HG03108 (cell line): ENCODE measurements at regions not wholly inside any gene's neighbourhood (a gene's known extent, or its start where the extent isn't known, plus 50 kb on each side); places are given as distances from the start of the nearest gene placed in this dataset.

Experiments used
- ATAC-seq: cut with Tn5 transposase; IDR thresholded peaks from one replicate; pipeline ENCODE4 v1.9.1; 2021; ENCODE audit warnings: moderate library complexity; ENCODE audit not compliant: unreplicated experiment

GRCh38 chr1:235027076-235027861 lies 101.4 kb downstream of the TOMM20 start:
- ATAC-seq = no peak

- no peak for ATAC-seq
These were observed 103.1 kb downstream of the TOMM20 start for GRCh38 chr1:235025422-235025984.

- no peak for ATAC-seq
These were observed 103.8 kb downstream of the TOMM20 start for GRCh38 chr1:235024711-235025421.

- ATAC-seq = no peak
These were observed 104.8 kb downstream of the TOMM20 start for GRCh38 chr1:235023711-235024439.

GRCh38 chr1:235022981-235023710 lies 105.5 kb downstream of the TOMM20 start:
- ATAC-seq = peak; percentile 54

- no peak for ATAC-seq
These were observed 106.2 kb downstream of the TOMM20 start for GRCh38 chr1:235022341-235022980.

GRCh38 chr1:235021815-235022214 lies 106.8 kb downstream of the TOMM20 start:
- ATAC-seq = no peak

- ATAC-seq = no peak
These were observed 107.3 kb downstream of the TOMM20 start for GRCh38 chr1:235021321-235021720.

GRCh38 chr1:235019961-235020360 lies 108.7 kb downstream of the TOMM20 start:
- ATAC-seq = no peak

- ATAC-seq = no peak
These were observed 109.2 kb downstream of the TOMM20 start for GRCh38 chr1:235019471-235019870.

GRCh38 chr1:235018720-235019444 lies 109.8 kb downstream of the TOMM20 start:
- no peak for ATAC-seq

GRCh38 chr1:235018161-235018560 lies 110.5 kb downstream of the TOMM20 start:
- ATAC-seq = no peak

- no peak for ATAC-seq
These were observed 110.9 kb downstream of the TOMM20 start for GRCh38 chr1:235017719-235018118.

GRCh38 chr1:235017191-235017590 lies 111.4 kb downstream of the TOMM20 start:
- no peak for ATAC-seq

GRCh38 chr1:235015291-235015985 lies 113.2 kb downstream of the TOMM20 start:
- ATAC-seq = peak; percentile 38

GRCh38 chr1:235014756-235015155 lies 113.9 kb downstream of the TOMM20 start:
- no peak for ATAC-seq

- ATAC-seq = no peak
These were observed 115.1 kb downstream of the TOMM20 start for GRCh38 chr1:235013512-235013911.

GRCh38 chr1:235012436-235013210 lies 116.0 kb downstream of the TOMM20 start:
- ATAC-seq = no peak
